SH-SY5Y (cell line): ENCODE measurements at regions not wholly inside any gene's neighbourhood (a gene's known extent, or its start where the extent isn't known, plus 50 kb on each side); places are given as distances from the start of the nearest gene placed in this dataset.
A peak's percentile ranks its signal among the peaks of the same experiment; 100 is the strongest.

Experiments used
- GATA2 ChIP-seq: IDR thresholded peaks from 2 replicates; pipeline ENCODE4 v1.6.1; 2011; ENCODE audit warnings: mild to moderate bottlenecking, low read depth, low read length
- GATA3 ChIP-seq: IDR thresholded peaks from 2 replicates; pipeline ENCODE4 v1.6.1; 2011; ENCODE audit warnings: low read depth, mild to moderate bottlenecking, low read length, moderate library complexity

DNA sequence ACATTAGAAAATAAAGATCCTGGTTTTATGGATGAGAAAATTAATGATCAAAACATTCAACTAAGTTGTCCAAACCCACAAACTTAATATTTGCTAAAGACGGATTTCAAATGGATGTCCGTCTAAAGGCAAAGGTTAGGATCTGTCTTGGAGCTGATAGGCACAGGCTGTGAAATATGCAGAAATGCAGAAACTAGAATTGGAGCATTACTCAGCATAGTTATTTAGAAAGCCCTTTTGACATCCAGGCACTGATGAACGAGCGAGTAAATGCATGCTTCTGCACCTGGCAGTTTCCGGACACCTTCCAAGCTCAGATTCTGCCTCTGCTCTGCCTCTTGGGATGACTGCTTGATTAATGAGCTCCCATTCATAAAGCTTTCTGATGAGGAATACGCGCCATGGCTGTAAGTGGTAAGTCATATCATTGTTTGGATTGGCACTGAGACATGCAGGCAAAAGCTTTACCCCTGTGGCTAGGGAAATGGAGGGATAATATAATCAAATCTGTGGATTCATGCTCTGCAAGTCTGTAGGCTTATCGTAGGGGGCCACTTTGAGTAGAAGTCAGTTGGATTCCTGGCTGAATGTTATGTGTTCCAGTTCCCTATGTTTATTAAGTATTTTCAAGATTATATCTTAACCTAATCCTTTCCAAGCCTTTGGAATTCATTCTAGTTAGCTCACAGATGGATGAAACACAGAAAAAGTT lies 2176.3 kb upstream of the CELF4 start:
- TF ChIP-seq GATA2 = peak; percentile 86
- TF ChIP-seq GATA3 = peak; percentile 71
